T-cell (primary cell): ENCODE measurements at regions not wholly inside any gene's neighbourhood (a gene's known extent, or its start where the extent isn't known, plus 50 kb on each side); places are given as distances from the start of the nearest gene placed in this dataset.

ENCODE experiments used
- ATAC-seq, 4 experiments: fragments of 200-7000 bp in 3 of 4; fragments of 150-1000 bp in 1 of 4; cut with Tn5 transposase; replicated peaks in 1 of 4; 1 replicate in 3 of 4; 2 replicates in 1 of 4; pipeline ENCODE4 v1.10.0; 2021; ENCODE audit warnings: moderate library complexity in 3 of 4, mild to moderate bottlenecking in 2 of 4, moderate number of reproducible peaks in 1 of 4
- CTCF ChIA-PET, 2 donors: fragments of 300-600 bp; sonication (Branson Sonifier 250); formaldehyde crosslinking; loops; one replicate each; lab custom pipeline; 2022; ENCODE audit warnings: antibody characterized with exemption in 2 of 2; lab: Charles Lee
- POLR2A ChIA-PET, 2 donors: fragments of 300-600 bp; sonication (Branson Sonifier 250); formaldehyde crosslinking; loops; one replicate each; lab custom pipeline; 2022; ENCODE audit warnings: antibody characterized with exemption in 2 of 2; lab: Charles Lee
- DNase-seq, 35 experiments: peaks; one replicate each; pipeline versions ENCODE4 v3.0.0 to v3.0.0-alpha.2; 2013 to 2023
- H3K27ac ChIP-seq: one replicate; pipeline ENCODE4 v1.5.1; 2013; ENCODE audit warnings: low read length
- H3K27me3 ChIP-seq, 2 experiments: replicated peaks in 1 of 2; 1 replicate in 1 of 2; 2 replicates in 1 of 2; pipeline versions ENCODE4 v1.6.1 to v1.7.0; 2013; ENCODE audit warnings: low read length in 1 of 2, mixed read lengths in 1 of 2; ENCODE audit not compliant: control insufficient read depth in 2 of 2, insufficient read depth in 2 of 2; ENCODE audit errors: extremely low read depth in 1 of 2
- H3K36me3 ChIP-seq, 2 donors: 1 replicate in 1 of 2; 2 replicates in 1 of 2; pipeline versions ENCODE4 v1.6.1 to v1.7.0; 2013; ENCODE audit warnings: low read length in 1 of 2; ENCODE audit not compliant: control insufficient read depth in 2 of 2, insufficient read depth in 1 of 2; ENCODE audit errors: extremely low read depth in 1 of 2
- H3K4me1 ChIP-seq, 2 experiments: 1 replicate in 1 of 2; 2 replicates in 1 of 2; pipeline versions ENCODE4 v1.6.1 to v1.7.0; 2013; ENCODE audit warnings: low read length in 2 of 2, mixed read lengths in 1 of 2; ENCODE audit not compliant: insufficient read depth in 2 of 2, control insufficient read depth in 1 of 2; ENCODE audit errors: extremely low read depth in 1 of 2
- H3K4me3 ChIP-seq, 2 donors: 1 replicate in 1 of 2; 2 replicates in 1 of 2; pipeline versions ENCODE4 v1.5.1 to v1.7.0; 2013; ENCODE audit warnings: mild to moderate bottlenecking in 2 of 2, low read length in 1 of 2, moderate library complexity in 1 of 2; ENCODE audit not compliant: control insufficient read depth in 1 of 2; ENCODE audit errors: extremely low read depth in 1 of 2
- H3K9me3 ChIP-seq: 2 replicates; pipeline ENCODE4 v1.7.0; 2013
- H3K27ac Mint-ChIP-seq, 2 donors: one replicate each; pipeline ENCODE4 v1.8.0; 2020 to 2021; ENCODE audit warnings: mild to moderate bottlenecking in 2 of 2, mixed read lengths in 2 of 2
- H3K27me3 Mint-ChIP-seq, 2 donors: one replicate each; pipeline ENCODE4 v1.8.0; 2021 to 2022; ENCODE audit warnings: mixed read lengths in 2 of 2
- H3K36me3 Mint-ChIP-seq: one replicate; pipeline ENCODE4 v1.8.0; 2021; ENCODE audit warnings: mixed read lengths
- H3K4me1 Mint-ChIP-seq, 3 donors: one replicate each; pipeline ENCODE4 v1.8.0; 2020 to 2022; ENCODE audit warnings: mixed read lengths in 3 of 3, mild to moderate bottlenecking in 1 of 3
- H3K4me3 Mint-ChIP-seq, 3 donors: one replicate each; pipeline ENCODE4 v1.8.0; 2020 to 2022; ENCODE audit warnings: mild to moderate bottlenecking in 3 of 3, mixed read lengths in 3 of 3, moderate library complexity in 3 of 3
- H3K9me3 Mint-ChIP-seq, 3 donors: one replicate each; pipeline ENCODE4 v1.8.0; 2020 to 2022; ENCODE audit warnings: mixed read lengths in 3 of 3
- WGBS: methylation state at CpG from one replicate; pipeline ENCODE4 v1.1.5; 2013; ENCODE audit warnings: missing lambda C conversion rate; ENCODE audit not compliant: insufficient coverage; 5-methylcytosine and 5-hydroxymethylcytosine counted together

DNA sequence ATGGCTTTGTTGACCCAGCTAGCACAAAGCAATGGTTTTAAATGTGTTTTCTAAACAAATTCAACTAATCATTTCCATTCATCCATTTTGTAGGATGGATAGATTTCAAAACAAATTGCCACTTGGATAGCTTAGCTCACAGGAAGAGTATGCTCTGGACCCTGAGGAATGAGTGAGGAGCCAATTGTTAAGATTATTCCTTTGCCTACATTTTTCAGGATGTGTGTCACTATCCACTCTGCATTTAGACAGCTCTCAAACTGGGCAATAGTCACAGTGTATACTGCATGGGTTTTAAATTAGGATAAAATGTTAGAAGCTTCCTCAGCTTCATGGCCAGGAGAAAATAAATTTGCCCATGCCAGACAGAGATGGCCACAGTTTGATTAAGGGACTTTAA is 605.6 kb upstream of the TEX47 start:
- Mint-ChIP-seq H3K27ac (no peak overlapping the region), H3K36me3 (no peaks in the 10 kb centered on the region), H3K27me3 (no peaks in the 10 kb centered on the region), H3K4me1 (peaks cover 0 to 6% (median 0%) of the 10 kb centered on the region in 3 donors), H3K9me3 (peaks cover 0 to 5% (median 0%) of the 10 kb centered on the region in 3 donors), H3K4me3 (no peak overlapping the region)
- H3K27ac ChIP-seq = no peak overlapping the region
- DNase-seq = no peak
- ChIA-PET CTCF (no interaction called here), POLR2A (no interaction called here)
- no peaks in the 10 kb centered on the region for H3K36me3 ChIP-seq
- H3K27me3 ChIP-seq = no peaks in the 10 kb centered on the region
- no peak for ATAC-seq
- no peak overlapping the region for H3K4me3 ChIP-seq
- no peaks in the 10 kb centered on the region for H3K9me3 ChIP-seq
- H3K4me1 ChIP-seq = no peaks in the 10 kb centered on the region

DNA sequence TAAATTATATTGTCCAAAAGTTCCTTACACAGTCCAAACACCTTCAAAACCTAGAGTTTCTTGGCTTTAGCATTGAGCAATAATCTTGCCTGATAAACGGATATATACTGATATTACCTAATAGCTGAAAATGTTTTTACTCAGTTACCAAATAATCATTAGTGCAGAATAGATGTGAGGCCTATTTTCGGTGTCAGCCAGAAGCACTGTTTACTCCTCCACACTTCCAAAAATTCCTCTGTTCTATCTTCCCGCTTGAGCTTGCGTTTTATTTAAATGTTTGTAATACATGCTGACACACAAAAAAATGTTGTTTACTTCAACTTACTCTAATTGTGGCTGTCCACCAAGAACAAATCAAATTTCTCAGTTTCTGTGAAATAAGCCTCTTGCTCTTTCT is 606.2 kb upstream of the TEX47 start:
- no peaks in the 10 kb centered on the region for H3K9me3 ChIP-seq
- no peaks in the 10 kb centered on the region for H3K36me3 Mint-ChIP-seq
- CTCF ChIA-PET = no interaction called here
- DNase-seq = no peak
- POLR2A ChIA-PET = no interaction called here
- no peaks in the 10 kb centered on the region for H3K4me1 ChIP-seq
- peaks cover 0 to 5% (median 0%) of the 10 kb centered on the region in 3 donors for H3K9me3 Mint-ChIP-seq
- no peaks in the 10 kb centered on the region for H3K27me3 ChIP-seq
- no peaks in the 10 kb centered on the region for H3K27me3 Mint-ChIP-seq
- H3K4me3 ChIP-seq = no peak overlapping the region
- no peak for ATAC-seq
- no peak overlapping the region for H3K4me3 Mint-ChIP-seq
- H3K4me1 Mint-ChIP-seq = peaks cover 0 to 6% (median 0%) of the 10 kb centered on the region in 3 donors
- WGBS = no CpG with 5 or more reads among the region's 4 CpGs
- H3K27ac ChIP-seq = no peak overlapping the region
- no peaks in the 10 kb centered on the region for H3K36me3 ChIP-seq
- no peak overlapping the region for H3K27ac Mint-ChIP-seq

DNA sequence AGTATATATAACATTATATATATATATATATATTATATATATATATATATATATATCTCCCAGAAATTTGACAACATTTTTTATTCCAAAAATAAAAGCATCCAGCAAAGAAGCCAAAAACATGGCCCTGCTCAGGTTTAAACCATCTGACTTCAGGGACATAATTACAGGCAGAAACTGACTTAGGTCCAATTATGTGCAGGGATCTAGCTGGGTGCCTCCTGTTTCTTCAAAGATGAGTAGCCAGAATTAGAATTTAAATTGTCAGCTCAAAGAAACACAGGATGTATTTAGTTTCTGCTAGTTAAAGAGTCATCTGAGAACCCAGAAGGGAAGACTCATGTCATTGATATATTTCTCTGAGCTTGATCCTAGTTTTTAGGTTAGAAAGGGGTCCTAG is 656.4 kb upstream of the TEX47 start:
- Histone ChIP-seq H3K27me3 (no peaks in the 10 kb centered on the region), H3K36me3 (no peaks in the 10 kb centered on the region), H3K27ac (no peak overlapping the region), H3K9me3 (no peaks in the 10 kb centered on the region), H3K4me3 (no peak overlapping the region), H3K4me1 (no peaks in the 10 kb centered on the region)
- H3K4me1 Mint-ChIP-seq = no peaks in the 10 kb centered on the region
- H3K36me3 Mint-ChIP-seq = no peaks in the 10 kb centered on the region
- no peaks in the 10 kb centered on the region for H3K27me3 Mint-ChIP-seq
- no peak overlapping the region for H3K4me3 Mint-ChIP-seq
- ChIA-PET POLR2A (no interaction called here), CTCF (no interaction called here)
- no peak overlapping the region for H3K27ac Mint-ChIP-seq
- ATAC-seq (no peak), DNase-seq (no peak)
- H3K9me3 Mint-ChIP-seq = no peaks in the 10 kb centered on the region

DNA sequence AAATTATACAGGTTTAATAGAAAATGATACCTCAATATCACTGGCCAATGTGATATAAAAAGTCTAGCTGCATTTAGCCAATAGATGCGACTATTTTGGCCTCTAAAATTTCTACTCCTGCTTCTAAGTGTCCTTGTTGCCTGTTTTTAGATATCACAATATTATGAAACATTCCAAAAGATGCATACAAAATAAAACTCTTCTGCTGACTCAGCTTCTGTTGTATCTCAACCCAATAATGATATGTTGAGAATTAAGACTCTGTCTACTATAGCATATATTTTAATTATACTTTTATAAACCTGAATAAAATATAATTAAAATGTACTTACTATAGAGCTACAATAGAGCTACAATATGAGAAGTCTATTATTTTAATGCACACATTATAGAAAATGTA is 661.0 kb upstream of the TEX47 start:
- H3K9me3 ChIP-seq = no peaks in the 10 kb centered on the region
- no peak overlapping the region for H3K27ac ChIP-seq
- no peak for DNase-seq
- no peaks in the 10 kb centered on the region for H3K27me3 Mint-ChIP-seq
- H3K4me3 ChIP-seq = no peak overlapping the region
- no peaks in the 10 kb centered on the region for H3K9me3 Mint-ChIP-seq
- H3K4me3 Mint-ChIP-seq = no peak overlapping the region
- H3K36me3 ChIP-seq = no peaks in the 10 kb centered on the region
- H3K27me3 ChIP-seq = no peaks in the 10 kb centered on the region
- CTCF ChIA-PET = no interaction called here
- POLR2A ChIA-PET = interaction anchor here in 1 of 2 donors (0.5 kb wide), 1 partner anchor 97 kb away, joined by 3 read pairs; no protein-coding TSS in a partner anchor
- H3K4me1 Mint-ChIP-seq = no peaks in the 10 kb centered on the region
- H3K27ac Mint-ChIP-seq = no peak overlapping the region
- no peak for ATAC-seq
- H3K36me3 Mint-ChIP-seq = no peaks in the 10 kb centered on the region
- no peaks in the 10 kb centered on the region for H3K4me1 ChIP-seq
- no CpG with 5 or more reads among the region's 1 CpG for WGBS

DNA sequence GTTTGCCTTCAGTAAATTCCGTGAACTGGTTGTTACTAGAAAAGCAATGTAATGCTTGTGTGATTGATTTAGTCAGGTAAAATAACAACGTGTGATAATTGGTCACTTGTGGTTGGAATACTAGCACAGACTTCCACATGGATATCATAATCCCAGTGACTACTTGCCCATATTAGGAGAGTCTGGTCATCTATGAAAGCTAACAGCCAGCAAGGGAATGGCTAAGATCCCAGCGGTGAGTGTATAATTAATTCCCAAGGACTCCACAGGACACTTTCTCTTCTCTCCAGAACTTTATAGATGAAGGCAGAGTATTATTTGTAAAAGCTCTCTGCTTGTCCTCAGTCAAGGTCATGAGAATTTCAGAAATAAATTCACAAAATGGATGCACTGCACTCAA is 662.6 kb upstream of the TEX47 start:
- POLR2A ChIA-PET = no interaction called here
- WGBS = no CpG with 5 or more reads among the region's 3 CpGs
- H3K27ac ChIP-seq = no peak overlapping the region
- DNase-seq (no peak), ATAC-seq (no peak)
- CTCF ChIA-PET = no interaction called here
- no peaks in the 10 kb centered on the region for H3K27me3 Mint-ChIP-seq
- H3K27me3 ChIP-seq = no peaks in the 10 kb centered on the region
- no peaks in the 10 kb centered on the region for H3K36me3 ChIP-seq
- no peak overlapping the region for H3K4me3 ChIP-seq
- H3K4me1 ChIP-seq = no peaks in the 10 kb centered on the region
- H3K4me1 Mint-ChIP-seq = no peaks in the 10 kb centered on the region
- no peaks in the 10 kb centered on the region for H3K9me3 Mint-ChIP-seq
- H3K4me3 Mint-ChIP-seq = no peak overlapping the region
- H3K27ac Mint-ChIP-seq = no peak overlapping the region
- H3K36me3 Mint-ChIP-seq = no peaks in the 10 kb centered on the region
- no peaks in the 10 kb centered on the region for H3K9me3 ChIP-seq

DNA sequence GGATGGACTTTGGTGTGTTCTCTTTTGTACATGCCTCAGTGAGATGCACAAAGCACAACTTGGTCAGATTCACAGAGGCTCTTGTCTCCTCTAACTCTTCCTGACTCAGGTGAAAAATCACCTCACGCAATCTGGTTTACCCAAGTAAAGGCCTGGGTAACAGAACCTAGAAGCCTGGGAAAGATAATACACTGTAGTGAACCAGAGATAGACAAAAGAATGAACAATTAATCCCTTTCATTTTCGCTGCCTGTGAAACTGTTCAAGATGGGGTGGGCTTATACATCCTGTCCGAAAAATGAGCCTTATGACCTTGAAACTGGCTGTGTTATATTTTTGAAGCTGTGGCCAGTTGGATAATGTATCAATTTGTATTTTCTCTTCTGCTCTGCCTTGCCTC is 678.9 kb upstream of the TEX47 start:
- ATAC-seq (no peak), DNase-seq (no peak)
- ChIA-PET POLR2A (no interaction called here), CTCF (no interaction called here)
- WGBS = no CpG with 5 or more reads among the region's 3 CpGs
- H3K36me3 Mint-ChIP-seq = no peaks in the 10 kb centered on the region
- no peak overlapping the region for H3K27ac ChIP-seq
- H3K4me3 Mint-ChIP-seq = no peak overlapping the region
- H3K9me3 ChIP-seq = no peaks in the 10 kb centered on the region
- no peak overlapping the region for H3K27ac Mint-ChIP-seq
- no peaks in the 10 kb centered on the region for H3K4me1 ChIP-seq
- no peaks in the 10 kb centered on the region for H3K4me1 Mint-ChIP-seq
- no peaks in the 10 kb centered on the region for H3K27me3 ChIP-seq
- H3K27me3 Mint-ChIP-seq = no peaks in the 10 kb centered on the region
- peaks cover 4 to 8% (median 7%) of the 10 kb centered on the region in 3 donors for H3K9me3 Mint-ChIP-seq
- H3K36me3 ChIP-seq = no peaks in the 10 kb centered on the region
- H3K4me3 ChIP-seq = no peak overlapping the region

DNA sequence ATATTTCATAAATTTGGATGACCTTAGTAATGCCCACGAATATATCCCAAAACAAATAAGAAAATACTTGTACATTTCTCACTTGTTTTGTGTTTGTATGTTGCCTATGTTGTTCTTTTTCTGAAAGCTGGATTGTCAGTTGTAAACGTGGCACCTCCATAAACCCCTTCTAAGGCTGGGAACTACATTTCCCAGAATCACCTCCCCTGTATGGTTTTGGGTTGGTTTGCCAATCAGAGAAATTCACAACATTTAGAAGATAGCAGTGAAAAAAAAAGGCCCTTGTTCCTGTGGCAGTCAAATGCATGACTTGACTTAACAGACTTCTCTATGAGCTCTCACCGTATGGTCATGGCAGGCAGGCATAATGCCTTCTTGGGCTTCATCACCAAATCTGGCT is 676.3 kb upstream of the STEAP1 start:
- H3K27me3 ChIP-seq = no peaks in the 10 kb centered on the region
- 88% methylated on average over 1 of the region's 3 CpGs for WGBS
- peaks cover 0 to 2% of the 10 kb centered on the region in 2 experiments for H3K4me1 ChIP-seq
- no peaks in the 10 kb centered on the region for H3K4me1 Mint-ChIP-seq
- no peaks in the 10 kb centered on the region for H3K9me3 ChIP-seq
- no peaks in the 10 kb centered on the region for H3K36me3 Mint-ChIP-seq
- ATAC-seq = no peak
- H3K27me3 Mint-ChIP-seq = no peaks in the 10 kb centered on the region
- H3K36me3 ChIP-seq = no peaks in the 10 kb centered on the region
- POLR2A ChIA-PET = no interaction called here
- peaks cover 0 to 4% (median 0%) of the 10 kb centered on the region in 3 donors for H3K9me3 Mint-ChIP-seq
- no peak overlapping the region for H3K27ac Mint-ChIP-seq
- H3K27ac ChIP-seq = no peak overlapping the region
- CTCF ChIA-PET = no interaction called here
- no peak for DNase-seq
- H3K4me3 ChIP-seq = no peak overlapping the region
- no peak overlapping the region for H3K4me3 Mint-ChIP-seq
